NCI-H1930 (cell line): ENCODE measurements at regions not wholly inside any gene's neighbourhood (a gene's known extent, or its start where the extent isn't known, plus 50 kb on each side); places are given as distances from the start of the nearest gene placed in this dataset.

Source experiments
- DNase-seq, 2 experiments: peaks; one replicate each; lab custom pipeline; 2025; lab: John Stamatoyannopoulos, UW

DNA sequence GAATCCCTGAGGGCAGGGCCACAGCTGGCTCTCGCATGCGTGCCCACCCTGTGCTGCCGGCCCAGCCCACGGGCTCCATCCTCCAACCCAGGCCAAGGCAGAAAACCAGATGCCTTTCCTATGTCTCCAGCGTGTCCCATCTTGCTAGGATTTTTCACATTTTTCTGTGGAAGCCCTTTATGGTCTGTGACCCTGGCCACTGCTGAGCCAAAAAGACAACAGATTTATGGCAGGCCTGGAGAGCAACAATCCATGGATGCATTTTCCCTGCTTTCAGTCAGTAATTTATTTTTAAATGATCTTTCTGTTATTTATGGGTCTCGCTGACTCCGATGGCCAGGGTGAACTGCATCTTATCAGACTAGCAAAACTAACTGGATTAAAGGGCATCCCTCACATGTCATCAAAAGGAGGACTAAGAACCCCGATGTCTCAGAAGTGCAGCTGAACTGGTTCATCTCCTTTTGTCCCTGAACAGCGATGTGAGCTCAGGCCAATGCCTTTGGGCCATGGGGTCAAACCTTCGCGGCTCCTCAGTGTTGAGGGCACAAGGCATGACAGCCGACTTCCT, 346.0 kb downstream of the CYRIA start:
- DNase-seq: no peak

- no peak for DNase-seq
Observed at GRCh38 chr2:16318474-16319195, 347.0 kb downstream of the CYRIA start.

DNA sequence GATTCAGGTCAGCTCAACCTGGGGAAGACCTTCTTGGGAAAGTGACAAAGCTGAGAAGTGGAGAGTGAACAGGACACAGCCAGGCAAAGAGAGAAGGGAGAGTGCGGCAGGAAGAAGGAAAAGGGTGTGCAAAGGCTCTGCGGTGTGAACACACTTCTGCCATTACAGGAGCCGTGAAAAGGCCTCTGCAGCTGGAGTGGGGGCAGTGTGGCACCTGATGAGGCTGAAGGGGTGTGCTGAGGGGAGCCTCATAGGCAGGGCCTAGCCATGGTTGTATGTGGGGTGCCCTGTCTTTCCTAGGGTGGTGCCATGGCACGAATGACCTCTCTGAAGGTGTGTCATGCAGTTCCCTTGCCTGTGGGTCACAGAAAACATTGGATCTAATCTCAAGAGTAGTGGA, 347.6 kb downstream of the CYRIA start:
- DNase-seq: no peak

DNA sequence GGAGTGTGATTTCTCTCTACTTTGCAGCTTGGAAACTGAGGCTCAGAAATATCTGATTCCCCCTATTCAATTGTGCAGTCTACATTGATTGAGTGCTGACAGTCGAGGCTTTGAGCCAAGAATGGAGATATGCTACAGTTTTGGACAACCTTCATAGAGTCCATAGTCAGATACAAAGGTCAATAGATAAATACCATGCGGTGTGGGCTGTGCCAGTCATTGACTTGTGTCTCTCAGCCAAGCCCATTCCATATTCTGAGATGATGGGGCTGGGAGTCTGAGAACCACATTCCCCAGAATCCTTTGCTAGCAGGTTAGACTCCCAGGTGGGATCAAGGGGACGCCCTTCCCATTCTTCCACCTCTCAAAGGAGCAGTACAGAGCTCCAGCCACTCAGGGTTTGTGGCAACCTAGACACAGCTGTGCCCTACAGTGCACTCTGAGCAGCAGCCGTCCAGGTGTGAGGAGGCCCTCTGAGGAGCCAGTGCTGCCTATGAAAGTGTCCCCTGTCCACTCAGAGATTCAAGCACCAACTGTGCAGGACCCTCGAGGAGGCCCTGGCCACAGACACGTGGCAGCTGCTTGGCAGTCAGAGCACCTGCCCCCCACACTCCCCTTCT, 348.3 kb downstream of the CYRIA start:
- DNase-seq: no peak

DNA sequence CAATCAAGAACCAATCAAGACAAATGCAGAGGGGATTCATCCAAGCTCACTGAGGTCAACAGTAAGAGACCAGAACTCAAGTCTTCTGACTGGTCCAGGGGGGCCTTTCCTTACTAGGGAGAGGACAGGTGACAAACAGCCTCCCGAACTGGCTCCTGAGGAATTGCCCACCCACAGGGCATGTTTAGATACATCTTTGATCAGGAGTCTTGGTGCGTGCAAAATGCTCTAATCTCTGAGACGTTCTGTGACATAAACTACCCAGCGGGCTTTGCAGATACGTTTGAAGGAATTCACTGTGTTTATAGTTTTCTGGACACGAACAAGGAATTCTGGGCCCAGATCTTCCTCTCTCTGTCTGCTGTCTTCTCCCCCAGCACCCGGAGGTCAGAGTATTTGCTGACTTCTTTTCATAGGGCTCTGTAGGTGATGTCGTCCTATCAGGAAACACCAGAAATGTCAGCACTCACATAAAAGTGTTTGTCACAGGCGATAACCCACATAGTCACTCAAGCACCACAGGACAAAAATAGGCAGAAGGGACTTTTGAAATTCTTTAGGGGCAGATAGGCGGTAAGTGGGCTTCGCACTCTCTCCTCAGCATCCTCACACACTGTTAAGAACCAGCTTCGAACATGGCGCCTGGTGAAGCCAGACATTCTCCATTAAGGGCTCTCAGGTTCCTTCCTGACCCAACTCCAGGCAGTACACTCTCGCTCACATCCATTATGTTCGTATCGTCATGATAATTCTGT, 349.0 kb downstream of the CYRIA start:
- no peak for DNase-seq

GRCh38 chr2:16315908-16316307, 349.7 kb downstream of the CYRIA start:
- DNase-seq: no peak

DNA sequence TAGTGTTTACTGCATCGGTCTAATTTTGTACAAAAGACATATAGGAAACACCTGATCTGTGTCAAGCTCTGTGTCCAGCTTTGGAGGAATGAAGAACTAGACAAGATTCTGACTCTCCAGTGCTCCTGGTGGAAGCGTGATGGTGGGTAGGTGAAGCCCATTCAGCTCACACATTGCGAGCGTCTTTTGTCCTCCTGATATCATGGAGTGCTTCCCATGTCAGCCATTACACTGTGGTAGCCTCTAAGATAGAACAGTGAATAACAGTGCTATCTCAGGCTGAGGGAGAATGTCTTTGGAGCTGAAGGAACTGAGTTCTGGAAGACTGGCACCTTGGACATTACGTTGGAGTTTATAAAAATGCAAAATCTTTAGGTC, 350.2 kb downstream of the CYRIA start:
- DNase-seq: no peak

DNA sequence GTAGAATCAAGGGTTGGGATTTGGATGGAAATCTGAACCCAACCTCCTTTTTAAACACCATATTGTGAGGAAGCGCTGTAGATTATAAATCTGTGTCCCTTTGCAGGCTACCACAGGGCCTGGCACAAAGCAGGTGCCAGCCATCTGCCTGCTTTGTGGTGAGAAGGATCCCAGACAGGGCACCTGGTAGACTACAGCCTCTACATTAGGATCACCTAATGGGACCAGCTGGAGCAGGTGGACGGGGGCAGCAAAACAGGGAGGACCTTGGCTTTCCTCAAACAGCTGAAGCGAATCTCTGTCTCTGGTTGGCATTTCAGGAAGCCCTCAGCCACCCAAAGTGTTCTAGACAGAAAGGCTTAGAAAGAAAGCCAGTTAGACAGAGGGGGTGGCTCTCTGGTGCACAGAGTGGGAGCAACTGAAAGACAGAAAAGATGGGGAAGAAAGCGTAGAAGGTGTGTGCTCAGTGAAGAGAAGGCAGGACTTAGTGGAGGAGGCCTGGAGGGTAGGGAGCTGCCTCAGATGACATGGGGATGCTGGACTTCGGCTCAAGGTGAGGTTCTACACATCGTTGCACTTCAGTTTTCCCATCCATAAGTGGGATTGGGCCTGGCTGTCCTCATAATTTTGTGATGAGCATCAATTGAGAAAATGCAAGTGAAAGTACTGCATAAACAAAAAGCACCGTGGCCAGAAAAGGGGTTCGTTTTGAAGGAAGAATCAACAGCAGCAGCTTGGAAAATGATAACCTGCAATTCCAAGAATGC, 350.8 kb downstream of the CYRIA start:
- no peak for DNase-seq

GRCh38 chr2:16314001-16314400, 351.6 kb downstream of the CYRIA start:
- DNase-seq: no peak

GRCh38 chr2:16313235-16313975, 352.2 kb downstream of the CYRIA start:
- DNase-seq: no peak

GRCh38 chr2:16312771-16313170, 352.9 kb downstream of the CYRIA start:
- DNase-seq: no peak

DNA sequence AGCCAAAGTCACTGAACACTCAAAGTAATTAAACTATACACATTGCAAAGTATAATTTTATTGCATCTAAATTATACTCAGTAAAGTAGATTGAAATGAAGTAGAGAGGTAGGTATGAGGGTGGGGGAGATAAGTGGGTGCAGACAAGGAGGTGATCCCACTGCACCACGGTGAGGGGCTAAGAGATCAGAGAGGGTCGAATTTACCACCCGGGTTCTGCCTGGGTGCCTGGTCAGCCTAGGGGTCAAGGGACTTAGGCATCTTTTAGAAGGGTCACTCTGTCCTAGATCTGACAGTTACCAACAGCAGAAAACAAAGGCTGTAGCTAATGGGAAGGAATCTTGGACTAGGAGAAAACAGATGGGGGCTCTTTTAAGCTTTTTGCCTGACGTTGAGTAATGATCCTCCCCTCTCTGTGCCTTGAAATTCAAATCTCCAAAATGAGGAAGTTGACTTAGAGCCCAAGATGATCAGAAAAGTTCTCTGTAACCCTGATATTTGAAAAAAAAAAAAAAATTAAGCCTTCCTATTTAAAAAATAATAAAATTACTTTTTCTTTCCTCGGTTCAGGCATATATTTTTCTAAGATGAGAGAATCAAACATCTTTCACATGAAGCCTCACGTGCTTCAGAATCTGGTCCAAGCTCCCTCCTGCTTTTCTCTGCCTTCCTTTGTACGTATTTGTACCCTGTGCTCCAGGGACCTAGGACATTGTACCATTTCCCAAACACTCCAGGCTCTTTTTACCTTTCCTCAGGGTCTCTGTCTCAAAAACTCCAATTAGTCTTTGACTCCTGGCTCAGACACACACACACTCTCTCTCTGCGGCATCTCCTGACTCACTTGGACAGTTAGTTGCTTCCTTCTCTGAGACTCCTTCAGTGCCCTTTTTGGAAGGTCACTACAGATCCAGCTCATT, 353.9 kb downstream of the CYRIA start:
- DNase-seq: no peak

DNA sequence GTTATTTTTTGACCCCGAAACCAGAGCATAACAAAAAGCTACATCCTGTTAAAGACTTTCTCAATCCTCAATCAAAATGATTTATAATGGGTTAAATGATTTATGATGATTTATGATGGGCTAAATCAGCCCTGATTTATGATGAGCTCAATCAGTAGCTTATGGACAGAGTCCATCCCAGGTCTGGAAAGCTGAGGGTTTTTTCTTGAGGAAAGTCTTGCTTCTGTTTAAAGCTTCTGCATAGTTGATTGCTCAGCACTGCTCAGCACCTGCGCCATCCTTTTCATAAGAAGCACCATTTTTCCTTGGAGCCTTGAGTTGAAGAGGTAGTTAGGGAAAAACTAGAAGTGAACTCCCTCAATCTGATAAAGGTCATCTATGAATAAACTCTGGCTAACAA, 356.8 kb downstream of the CYRIA start:
- DNase-seq: no peak

- DNase-seq: no peak
Observed at GRCh38 chr2:16304876-16305590, 360.6 kb downstream of the CYRIA start.

DNA sequence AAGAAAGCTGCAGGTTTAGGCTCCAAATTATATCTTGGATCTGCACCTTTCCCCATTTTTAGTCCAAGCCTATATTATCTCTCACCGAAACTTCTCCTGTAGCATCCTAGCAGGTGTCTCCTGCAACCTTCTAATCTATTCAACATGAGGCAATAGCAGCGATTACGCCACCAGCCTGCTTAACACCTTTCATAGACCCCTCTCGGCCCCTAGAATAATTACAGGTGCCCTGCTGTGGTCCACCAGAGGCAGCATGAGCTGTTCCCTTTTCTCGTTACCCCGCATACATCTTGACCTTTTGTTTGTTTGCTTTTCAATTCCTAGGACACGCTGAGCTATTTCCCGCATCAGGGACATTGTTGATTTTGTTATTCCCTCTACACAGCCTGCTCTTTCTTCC, 361.9 kb downstream of the CYRIA start:
- no peak for DNase-seq

GRCh38 chr2:16303273-16303577, 362.4 kb downstream of the CYRIA start:
- DNase-seq: no peak

DNA sequence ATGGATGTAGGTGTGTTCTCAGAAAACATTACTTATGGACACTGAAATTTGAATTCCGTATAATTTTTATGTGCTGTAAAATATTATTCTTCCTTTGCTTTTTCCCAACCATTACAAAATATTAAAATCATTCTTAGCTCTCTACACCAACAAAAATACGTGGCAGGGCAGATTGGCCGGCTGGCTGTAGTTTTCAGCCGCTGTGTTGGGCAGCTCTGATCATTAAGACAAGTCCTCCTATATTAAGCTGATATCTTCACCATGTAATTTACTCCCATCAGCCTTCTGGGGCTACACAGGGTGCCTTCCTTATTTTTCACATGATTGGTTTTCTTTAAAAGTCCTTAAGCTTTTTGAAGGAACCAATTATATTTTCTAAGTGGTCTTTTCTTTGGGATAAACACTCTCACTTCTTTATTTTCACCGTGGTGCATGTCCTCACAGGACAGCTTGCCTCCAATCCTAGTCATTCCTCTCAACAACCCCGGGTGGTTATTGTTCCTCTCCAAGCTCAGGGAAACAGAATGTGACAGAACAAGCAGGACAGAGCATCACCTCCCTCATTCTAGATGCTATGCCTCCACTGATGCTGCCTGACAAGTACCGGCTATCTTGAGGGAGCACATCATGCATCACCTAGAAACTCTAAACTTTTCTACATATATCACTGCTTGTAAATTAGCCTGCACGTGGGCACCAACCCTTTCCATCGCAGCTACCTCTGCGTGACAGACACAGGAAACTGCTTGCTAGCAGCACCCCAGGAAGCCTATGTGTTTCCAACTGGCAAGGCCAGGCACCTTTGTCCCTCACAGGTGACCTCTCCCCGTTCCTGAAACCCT, 362.3 kb downstream of the MYCN start:
- no peak for DNase-seq

- DNase-seq: no peak
Observed at GRCh38 chr2:16301961-16302360, 361.6 kb downstream of the MYCN start.

DNA sequence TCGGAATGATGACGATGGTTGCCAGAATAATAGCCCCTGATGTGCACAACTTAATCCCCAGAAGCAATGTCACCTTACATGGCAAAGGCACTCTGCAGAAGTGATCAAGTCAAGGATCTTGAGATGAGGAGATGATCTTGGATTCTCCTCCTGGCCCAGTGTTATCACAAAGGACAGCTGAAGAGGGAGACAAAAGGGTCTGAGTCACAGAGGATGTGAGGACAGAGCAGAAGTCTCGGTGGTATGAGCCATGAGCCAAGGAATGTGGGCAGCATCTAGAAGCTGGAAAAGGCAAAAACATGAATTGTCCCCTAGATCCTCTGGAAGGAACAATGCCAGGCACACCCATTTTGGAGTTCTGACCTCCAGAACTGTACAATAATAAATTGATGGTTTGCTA, 358.5 kb downstream of the MYCN start:
- DNase-seq: no peak
